Glutamatergic neuron (in vitro differentiated cells): ENCODE measurements at regions not wholly inside any gene's neighbourhood (a gene's known extent, or its start where the extent isn't known, plus 50 kb on each side); places are given as distances from the start of the nearest gene placed in this dataset.

ENCODE experiments used
- DNase-seq: peaks from one replicate; pipeline ENCODE4 v3.0.0; 2022
- H3K27ac Mint-ChIP-seq: one replicate; pipeline ENCODE4 v1.8.0; 2020; ENCODE audit warnings: mild to moderate bottlenecking, mixed read lengths, inconsistent platforms; ENCODE audit not compliant: unreplicated experiment
- H3K27me3 Mint-ChIP-seq: one replicate; pipeline ENCODE4 v1.8.0; 2020; ENCODE audit warnings: mild to moderate bottlenecking, moderate library complexity, mixed read lengths, inconsistent platforms; ENCODE audit not compliant: unreplicated experiment
- H3K36me3 Mint-ChIP-seq: one replicate; pipeline ENCODE4 v1.8.0; 2020; ENCODE audit warnings: mild to moderate bottlenecking, mixed read lengths, inconsistent platforms; ENCODE audit not compliant: unreplicated experiment
- H3K4me1 Mint-ChIP-seq: one replicate; pipeline ENCODE4 v1.8.0; 2020; ENCODE audit warnings: mild to moderate bottlenecking, low read depth, mixed read lengths, inconsistent platforms; ENCODE audit not compliant: unreplicated experiment
- H3K4me3 Mint-ChIP-seq: one replicate; pipeline ENCODE4 v1.8.0; 2020; ENCODE audit warnings: mild to moderate bottlenecking, mixed read lengths, inconsistent platforms; ENCODE audit not compliant: unreplicated experiment
- H3K9me3 Mint-ChIP-seq: one replicate; pipeline ENCODE4 v1.8.0; 2020; ENCODE audit warnings: mild to moderate bottlenecking, moderate library complexity, mixed read lengths, inconsistent platforms; ENCODE audit not compliant: unreplicated experiment
- TF ChIP-seq, protein P1 (sequence below): fragments of 200-600 bp; sonication (generic); IDR thresholded peaks from one replicate; pipeline ENCODE4 v1.5.0; 2021; ENCODE audit not compliant: partially characterized antibody, unreplicated experiment

GRCh38 chr11:110947096-110947495, 234.9 kb upstream of the ARHGAP20 start:
- Mint-ChIP-seq H3K4me3 (no peak overlapping the region), H3K27me3 (no peaks in the 10 kb centered on the region), H3K9me3 (no peaks in the 10 kb centered on the region), H3K4me1 (no peaks in the 10 kb centered on the region), H3K27ac (no peak overlapping the region), H3K36me3 (peaks cover 14% of the 10 kb centered on the region)
- TF ChIP-seq, protein P1, sequence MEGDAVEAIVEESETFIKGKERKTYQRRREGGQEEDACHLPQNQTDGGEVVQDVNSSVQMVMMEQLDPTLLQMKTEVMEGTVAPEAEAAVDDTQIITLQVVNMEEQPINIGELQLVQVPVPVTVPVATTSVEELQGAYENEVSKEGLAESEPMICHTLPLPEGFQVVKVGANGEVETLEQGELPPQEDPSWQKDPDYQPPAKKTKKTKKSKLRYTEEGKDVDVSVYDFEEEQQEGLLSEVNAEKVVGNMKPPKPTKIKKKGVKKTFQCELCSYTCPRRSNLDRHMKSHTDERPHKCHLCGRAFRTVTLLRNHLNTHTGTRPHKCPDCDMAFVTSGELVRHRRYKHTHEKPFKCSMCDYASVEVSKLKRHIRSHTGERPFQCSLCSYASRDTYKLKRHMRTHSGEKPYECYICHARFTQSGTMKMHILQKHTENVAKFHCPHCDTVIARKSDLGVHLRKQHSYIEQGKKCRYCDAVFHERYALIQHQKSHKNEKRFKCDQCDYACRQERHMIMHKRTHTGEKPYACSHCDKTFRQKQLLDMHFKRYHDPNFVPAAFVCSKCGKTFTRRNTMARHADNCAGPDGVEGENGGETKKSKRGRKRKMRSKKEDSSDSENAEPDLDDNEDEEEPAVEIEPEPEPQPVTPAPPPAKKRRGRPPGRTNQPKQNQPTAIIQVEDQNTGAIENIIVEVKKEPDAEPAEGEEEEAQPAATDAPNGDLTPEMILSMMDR, result no peak
- no peak for DNase-seq

DNA sequence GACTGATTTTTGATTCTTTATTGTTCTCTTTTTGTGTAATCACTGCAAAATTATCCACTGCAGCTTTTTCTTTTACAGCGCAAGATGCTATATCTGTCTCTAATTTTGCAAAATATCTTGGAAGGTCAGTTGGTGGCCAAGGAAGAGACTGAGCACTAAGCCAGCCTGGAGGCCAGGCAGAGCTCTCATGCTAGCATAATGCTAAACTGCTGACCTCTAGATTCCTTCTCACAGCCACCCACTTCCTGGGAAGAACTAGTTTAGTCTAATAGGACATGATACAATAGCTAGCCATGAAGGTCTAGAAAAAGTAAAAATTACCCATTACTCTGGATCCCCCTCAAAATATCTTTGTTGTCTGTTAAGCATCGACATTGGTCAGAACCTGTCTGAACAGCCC, 227.2 kb upstream of the ARHGAP20 start:
- no peaks in the 10 kb centered on the region for H3K4me1 Mint-ChIP-seq
- H3K4me3 Mint-ChIP-seq, result no peak overlapping the region
- no peak for DNase-seq
- H3K27ac Mint-ChIP-seq, result no peak overlapping the region
- H3K9me3 Mint-ChIP-seq, result no peaks in the 10 kb centered on the region
- TF ChIP-seq, protein P1, result no peak
- H3K27me3 Mint-ChIP-seq, result no peaks in the 10 kb centered on the region
- no peaks in the 10 kb centered on the region for H3K36me3 Mint-ChIP-seq

DNA sequence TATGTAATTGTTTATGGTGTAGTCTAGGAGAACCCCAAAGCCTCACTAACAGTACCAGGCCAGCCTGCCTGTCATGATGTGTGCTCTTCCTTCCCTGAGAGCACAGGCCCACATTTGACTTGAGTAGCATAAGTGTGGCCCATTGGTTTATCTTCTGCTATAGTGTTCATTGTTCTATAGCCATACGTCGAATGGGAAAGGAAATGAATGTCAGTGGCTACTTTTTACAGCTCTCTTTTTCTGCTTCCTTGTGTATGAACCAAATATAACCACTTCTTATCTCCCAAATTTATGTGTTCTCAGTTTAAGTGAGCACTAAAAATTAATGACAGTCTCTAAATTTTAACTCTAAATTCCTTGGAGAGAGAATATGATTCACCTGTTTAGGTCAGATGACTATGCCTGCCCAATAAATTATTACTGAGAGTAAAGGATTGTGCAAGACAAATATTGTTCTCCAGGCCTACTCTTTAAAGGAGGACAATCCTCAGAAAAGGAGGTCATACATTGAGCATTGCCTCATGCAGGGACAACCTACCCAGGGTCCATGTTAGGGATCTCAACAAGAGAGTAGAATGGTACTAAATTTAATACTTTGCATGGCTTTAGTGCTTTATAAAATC, 222.9 kb upstream of the ARHGAP20 start:
- DNase-seq, result no peak
- H3K9me3 Mint-ChIP-seq, result no peaks in the 10 kb centered on the region
- TF ChIP-seq, protein P1, result no peak
- no peaks in the 10 kb centered on the region for H3K27me3 Mint-ChIP-seq
- no peak overlapping the region for H3K4me3 Mint-ChIP-seq
- no peaks in the 10 kb centered on the region for H3K36me3 Mint-ChIP-seq
- H3K27ac Mint-ChIP-seq, result no peak overlapping the region
- H3K4me1 Mint-ChIP-seq, result no peaks in the 10 kb centered on the region

- TF ChIP-seq, protein P1, result no peak
- Mint-ChIP-seq H3K36me3 (peaks cover 5% of the 10 kb centered on the region), H3K4me3 (no peak overlapping the region), H3K9me3 (peaks cover 3% of the 10 kb centered on the region), H3K4me1 (no peaks in the 10 kb centered on the region), H3K27ac (no peak overlapping the region), H3K27me3 (peaks cover 1% of the 10 kb centered on the region)
- no peak for DNase-seq
These were observed 216.9 kb upstream of the ARHGAP20 start for GRCh38 chr11:110929129-110929528.

- DNase-seq, result no peak
- Mint-ChIP-seq H3K4me1 (no peaks in the 10 kb centered on the region), H3K27me3 (peaks cover 1% of the 10 kb centered on the region), H3K27ac (no peak overlapping the region), H3K36me3 (peaks cover 5% of the 10 kb centered on the region), H3K4me3 (no peak overlapping the region), H3K9me3 (peaks cover 3% of the 10 kb centered on the region)
- TF ChIP-seq, protein P1, result no peak
These were observed 216.2 kb upstream of the ARHGAP20 start for GRCh38 chr11:110928391-110928790.
